GM18951 (cell line): ENCODE measurements at regions not wholly inside any gene's neighbourhood (a gene's known extent, or its start where the extent isn't known, plus 50 kb on each side); places are given as distances from the start of the nearest gene placed in this dataset.

ENCODE experiments used
- POLR2A ChIP-seq: IDR thresholded peaks from 4 replicates; pipeline ENCODE4 v1.6.1; 2011; ENCODE audit warnings: mild to moderate bottlenecking; ENCODE audit not compliant: insufficient read length, insufficient read depth; ENCODE audit errors: extremely low read depth
- in situ Hi-C: fragments of 300-500 bp; cut with MboI; formaldehyde crosslinking; loops from one replicate; pipeline ENCODE4 v1.12.0; 2022; ENCODE audit warnings: low sequenced_read_pairs, mixed read lengths, inconsistent platforms; ENCODE audit not compliant: unreplicated experiment

DNA sequence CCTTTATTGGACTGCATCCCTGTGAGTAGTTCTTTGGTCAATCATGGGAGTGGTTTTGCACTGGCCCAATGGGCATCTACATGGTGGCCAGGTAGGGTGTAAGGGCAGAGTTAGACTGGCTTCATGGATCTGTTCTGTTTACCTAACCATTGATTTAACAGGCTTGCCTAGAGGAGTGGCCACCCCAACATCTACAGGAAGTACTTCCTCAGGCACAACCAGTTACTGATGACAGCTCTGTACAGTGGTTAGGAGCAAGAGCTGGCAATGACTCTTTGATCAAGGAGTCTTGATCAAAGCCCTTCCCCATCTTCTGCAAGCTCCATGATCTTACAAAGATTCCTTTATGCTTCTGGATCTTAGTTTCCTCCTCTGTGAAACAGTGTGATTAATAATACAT is 140.9 kb upstream of the CYP1B1 start:
- in situ Hi-C loops, result no loop called here

DNA sequence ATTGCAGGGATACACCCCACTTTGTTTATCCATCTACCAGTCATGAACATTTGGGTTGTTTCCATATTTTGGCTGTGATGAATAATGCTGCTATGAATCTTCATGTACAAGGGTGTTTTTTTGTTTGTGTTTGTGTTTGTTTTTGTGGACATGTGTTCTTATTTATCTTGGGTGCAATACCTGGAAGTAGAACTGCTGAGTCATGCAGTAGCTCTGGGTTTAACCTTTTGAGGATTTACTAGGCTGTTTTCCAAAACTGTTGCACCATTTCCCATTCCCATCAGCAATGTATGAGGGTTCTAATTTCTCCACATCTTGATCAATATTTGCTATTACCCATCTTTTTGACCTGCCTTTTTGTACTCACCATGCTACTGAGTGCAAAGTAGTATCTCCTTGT is 140.0 kb upstream of the CYP1B1 start:
- TF ChIP-seq POLR2A, result no peak
- in situ Hi-C loops, result no loop called here

More for the DNA sequence above, 140.9 kb upstream of the CYP1B1 start:
- no peak for TF ChIP-seq POLR2A

DNA sequence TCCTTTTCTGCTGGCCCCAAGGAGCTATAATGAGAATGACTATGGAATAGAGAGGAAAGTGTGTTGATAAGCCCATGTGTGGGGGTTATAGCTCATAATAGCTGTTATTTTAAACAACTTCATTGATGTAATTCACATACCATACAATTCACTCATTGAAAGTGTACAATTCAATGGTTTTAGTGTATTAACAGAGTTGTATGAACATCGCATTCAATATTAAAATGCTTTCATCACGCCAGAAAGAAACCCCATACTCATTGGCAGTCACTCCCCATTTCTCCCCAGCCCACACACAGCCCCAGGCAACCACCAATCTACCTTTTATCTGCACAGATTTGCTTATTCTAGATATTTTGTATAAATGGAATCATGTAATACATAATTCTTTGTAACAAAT is 139.6 kb upstream of the CYP1B1 start:
- TF ChIP-seq POLR2A, result no peak
- in situ Hi-C loops, result no loop called here

DNA sequence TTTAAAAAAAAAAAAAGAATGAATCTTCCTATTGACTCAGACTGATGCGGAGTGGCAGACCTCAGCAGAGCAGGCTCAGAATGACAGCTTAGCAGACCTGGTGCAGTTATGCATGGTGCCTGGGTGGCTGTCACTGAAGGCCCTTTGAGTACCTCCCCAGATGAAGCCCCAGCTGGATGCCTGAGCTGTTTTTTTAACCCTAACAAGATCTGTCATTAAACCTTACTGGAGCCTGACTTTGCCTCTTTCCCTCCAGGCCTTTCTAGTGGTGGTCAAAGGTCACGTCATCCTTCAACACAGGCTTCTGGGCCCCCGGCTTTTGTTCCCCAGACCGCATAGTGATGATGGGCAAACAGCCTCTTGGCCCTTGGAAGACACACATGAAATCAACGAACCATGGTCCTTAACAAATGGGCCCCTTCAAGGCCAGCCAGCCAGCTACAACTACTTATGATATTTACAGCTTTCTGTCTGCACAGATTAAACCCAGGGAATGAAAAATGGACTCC is 138.3 kb upstream of the CYP1B1 start:
- no peak for TF ChIP-seq POLR2A
- in situ Hi-C loops, result no loop called here

DNA sequence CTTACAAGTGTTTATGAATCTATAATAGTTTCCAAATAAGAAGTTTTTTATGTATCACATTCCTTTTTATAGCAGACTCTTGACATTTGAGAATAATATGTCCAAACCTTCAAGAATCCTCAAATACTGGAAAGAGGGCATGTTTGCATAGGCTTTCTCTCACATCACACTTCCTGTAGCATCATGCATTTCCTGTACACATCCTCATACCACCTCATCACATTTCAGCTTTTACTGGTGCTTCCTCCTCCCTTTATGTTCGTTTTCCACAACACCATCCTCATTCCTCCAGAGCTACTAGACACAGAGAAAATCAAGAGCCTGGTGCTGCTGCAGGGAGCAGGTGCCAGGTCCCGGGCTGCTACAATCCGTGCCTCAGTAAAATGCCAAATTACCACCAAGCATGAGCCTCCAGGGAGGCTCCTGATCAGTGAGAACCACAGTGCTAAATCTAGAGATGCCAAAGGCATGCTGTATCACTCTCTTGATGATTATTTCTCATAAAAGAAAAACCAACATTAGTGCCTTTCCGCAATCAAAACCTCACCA is 137.7 kb upstream of the CYP1B1 start:
- in situ Hi-C loops, result no loop called here
- TF ChIP-seq POLR2A, result no peak

DNA sequence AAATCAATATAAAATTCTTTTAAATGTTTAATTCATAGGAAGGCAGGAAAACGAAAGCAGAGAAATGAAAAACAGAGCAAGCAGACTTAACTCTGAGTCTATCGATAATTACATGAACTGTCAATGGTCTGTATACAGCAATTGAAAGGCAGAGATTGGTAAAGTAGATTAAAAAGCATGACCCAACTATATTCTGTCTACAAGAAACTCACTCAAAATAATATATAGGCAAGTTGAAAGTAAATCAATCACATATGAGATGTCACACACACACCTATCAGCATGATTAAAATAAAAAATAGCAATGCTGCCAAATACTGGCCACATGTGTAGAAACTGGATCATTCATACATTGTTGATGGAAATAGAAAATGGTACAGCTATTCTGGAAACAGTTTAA is 136.4 kb upstream of the CYP1B1 start:
- in situ Hi-C loops, result no loop called here
- no peak for TF ChIP-seq POLR2A

DNA sequence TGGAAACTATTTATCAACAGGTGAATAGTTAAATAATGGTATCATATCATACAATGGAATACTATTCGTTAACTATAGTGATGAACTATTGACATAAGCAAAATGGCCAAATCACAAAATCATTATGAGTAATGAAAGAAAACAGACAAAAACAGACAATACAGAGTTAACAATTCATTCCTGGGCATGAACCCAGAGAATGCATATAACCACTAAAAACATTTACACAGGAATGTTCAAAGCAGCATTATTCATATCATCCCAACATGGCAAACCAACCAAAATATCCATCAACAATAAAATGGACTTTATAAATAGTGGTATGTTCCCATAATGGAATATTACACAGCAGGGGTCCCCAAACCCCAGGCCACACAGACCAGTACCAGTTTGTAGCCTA is 131.2 kb upstream of the CYP1B1 start:
- TF ChIP-seq POLR2A, result no peak
- in situ Hi-C loops, result no loop called here

DNA sequence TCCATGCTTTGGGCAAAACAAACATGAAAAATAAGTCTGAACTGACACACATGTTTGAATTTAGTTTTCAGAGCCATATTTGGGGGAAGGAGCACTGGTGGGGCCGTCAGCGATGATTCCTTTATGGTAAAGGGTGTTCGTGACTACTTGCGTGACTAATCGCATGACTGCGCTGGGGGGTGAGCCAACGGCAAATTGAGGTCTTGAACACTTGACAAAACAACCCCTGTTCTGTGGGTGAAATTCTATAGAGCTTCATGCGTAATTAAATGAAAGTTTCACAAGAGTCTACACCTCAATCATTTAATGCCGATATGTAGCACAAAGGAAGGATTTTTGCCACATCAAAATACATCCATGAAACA is 127.5 kb upstream of the CYP1B1 start:
- no peak for TF ChIP-seq POLR2A
- in situ Hi-C loops, result no loop called here

DNA sequence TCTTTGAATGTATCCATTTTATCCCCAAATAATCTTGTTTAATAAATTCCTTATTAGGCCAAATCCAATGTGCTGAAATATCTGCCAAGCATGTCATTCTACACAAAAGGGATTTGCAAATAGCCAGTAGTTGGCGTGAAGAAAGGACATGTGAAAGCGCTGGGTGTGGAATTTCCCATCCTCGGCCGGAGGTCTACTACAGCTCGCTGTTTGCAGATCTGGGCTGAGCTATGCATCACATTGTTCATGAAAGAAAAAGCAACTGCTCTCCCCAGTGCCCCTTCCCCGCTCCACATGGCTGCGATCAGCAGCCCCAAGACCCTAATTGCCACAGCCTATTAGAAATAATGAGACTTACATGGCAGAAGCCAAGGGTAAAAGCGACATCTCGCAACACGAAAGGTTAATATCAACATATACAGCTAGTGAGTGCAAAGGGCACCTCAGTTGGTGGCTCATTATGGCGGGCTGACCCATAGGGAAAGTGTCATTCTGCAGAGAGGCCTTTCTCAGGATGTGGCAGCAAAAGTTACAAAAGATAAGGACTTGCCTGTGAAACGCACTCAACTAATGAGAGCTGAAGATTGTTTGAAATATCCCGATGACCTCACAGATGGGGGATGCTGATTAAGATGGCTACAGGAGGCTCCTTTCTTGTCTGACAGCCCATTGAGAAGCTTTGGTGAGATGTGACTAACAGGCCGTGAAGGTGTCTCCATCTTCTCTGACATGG is 126.9 kb upstream of the CYP1B1 start:
- in situ Hi-C loops, result no loop called here
- TF ChIP-seq POLR2A, result no peak

DNA sequence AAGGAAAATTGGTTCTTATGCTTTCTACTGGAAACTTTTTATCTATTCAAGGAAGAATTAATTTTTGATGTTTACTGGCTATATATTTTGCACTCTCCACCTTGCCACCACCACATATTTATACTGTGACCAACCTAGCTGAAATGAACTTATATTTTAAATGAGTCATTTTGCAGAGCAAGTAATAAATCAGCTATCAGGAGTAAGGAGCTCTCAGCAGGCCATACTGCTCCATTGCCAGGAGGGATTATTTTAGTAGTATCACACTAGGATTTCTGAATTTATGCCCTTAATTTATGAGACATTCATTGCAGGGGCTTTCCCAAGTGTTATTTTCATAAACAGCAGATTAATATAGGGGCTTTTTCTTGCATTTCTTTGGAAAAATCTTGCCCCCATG is 125.8 kb upstream of the CYP1B1 start:
- in situ Hi-C loops, result no loop called here
- TF ChIP-seq POLR2A, result no peak

DNA sequence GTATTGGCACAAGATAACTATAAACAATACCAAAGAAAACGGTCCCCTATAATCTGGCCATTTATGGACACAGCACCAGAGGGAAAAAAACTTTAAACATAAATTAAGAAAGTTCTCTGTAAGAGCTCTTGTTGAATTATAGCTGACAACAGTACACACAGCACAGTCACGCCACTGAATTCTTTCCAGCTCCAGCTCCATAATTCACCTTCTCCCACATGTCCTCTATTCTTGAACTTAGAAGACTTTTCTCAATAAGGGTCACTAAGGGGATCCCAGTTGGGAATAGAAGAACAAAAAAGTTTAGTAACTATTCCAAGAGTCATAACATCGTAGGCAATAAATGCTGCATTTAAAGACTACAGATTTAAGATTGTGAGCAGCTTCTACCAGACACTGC is 124.6 kb upstream of the CYP1B1 start:
- TF ChIP-seq POLR2A, result no peak
- in situ Hi-C loops, result no loop called here

DNA sequence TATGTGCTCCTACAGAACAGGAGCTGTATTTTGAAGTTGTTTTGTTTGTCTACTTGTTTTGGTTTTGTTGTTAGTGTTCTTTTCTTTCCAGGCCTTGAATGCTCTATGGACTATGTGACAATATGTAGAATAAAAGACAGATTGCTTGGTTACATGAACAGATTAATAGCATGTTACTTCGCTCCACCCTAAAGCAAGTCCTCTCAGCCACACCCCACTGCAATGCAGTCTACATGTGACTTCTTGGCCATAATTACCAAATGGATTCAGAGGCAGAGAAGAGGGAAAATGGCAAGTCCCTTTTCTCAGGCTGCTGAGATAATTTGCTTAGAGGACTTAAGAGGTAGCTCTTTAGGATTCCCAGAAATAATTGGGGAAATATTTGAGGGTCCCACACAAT is 123.2 kb upstream of the CYP1B1 start:
- TF ChIP-seq POLR2A, result no peak
- in situ Hi-C loops, result no loop called here

DNA sequence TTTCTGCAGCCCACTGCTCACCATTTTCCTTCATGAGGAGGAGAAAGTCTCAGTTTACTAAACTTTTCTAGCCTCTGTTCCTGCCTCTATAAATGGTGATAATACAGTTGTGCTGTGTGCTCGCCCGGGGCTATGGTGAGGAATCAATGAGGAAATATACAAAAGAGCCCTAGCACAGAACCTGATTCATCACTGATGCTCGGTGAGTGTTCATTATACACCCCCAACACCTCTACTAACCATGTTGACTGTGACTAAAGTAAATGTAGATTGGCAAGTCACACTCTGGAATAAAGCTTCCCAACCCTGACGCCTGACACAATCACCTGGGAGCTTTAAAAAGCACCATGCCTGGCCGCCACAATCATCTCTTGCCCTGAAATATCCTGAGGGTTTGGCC is 118.8 kb upstream of the CYP1B1 start:
- TF ChIP-seq POLR2A, result no peak
- in situ Hi-C loops, result no loop called here

DNA sequence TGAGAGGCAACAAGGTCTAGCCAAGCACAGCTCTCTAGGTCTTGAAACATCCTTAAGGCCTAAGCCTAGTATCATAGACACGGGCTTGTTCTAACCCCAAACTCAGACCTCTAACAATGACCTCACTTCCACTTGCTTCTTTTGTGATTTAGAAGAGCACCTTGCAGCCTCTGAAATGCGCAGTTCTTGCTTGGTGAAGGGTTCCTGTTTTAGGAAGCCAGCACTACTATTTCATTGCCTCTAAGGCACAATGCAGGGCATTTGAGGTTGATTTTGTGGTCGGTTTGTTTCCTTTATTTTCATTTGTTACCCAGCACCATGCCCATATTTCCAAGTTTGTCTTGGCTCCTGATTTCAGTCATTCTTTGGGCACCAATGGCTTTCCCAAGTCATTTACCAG is 117.0 kb upstream of the CYP1B1 start:
- no peak for TF ChIP-seq POLR2A
- in situ Hi-C loops, result no loop called here

DNA sequence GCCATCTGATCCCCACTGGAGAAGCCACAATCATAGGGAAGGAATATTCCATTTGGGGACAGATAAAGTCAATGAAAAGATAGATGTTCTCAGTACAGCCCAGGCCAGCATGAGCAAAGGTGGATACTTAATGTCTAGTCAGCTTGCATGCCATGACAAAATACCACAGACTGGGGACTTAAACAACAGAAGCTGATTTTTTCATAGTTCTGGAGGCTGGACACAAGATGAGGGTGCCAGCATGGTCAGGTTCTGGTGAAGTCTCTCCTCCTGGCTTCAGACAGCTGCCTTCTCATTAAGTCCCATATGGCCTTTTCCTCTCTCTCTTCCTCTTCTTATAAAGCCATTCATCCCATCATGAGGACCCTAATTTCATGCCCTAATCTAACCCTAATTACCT is 116.1 kb upstream of the CYP1B1 start:
- in situ Hi-C loops, result no loop called here
- TF ChIP-seq POLR2A, result no peak

DNA sequence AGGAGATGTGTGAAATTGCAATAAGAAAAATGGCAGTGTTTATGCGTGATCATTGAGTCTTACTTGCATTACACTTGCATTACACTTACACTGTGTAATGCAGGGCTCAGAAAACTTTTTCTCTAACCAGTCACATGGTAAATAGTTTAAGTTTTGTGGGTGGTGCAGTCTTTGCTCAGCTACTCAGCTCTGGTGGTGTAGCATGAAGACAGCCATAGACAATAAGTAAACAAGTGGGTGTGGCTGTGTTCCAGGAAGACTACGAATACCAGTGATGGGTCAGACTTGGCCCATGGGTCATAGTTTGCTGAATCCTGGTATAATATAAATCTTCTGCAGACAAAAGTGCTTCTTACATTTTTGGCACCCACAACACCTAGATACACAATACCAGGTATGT is 115.6 kb upstream of the CYP1B1 start:
- TF ChIP-seq POLR2A, result no peak
- in situ Hi-C loops, result no loop called here
